ENCODE measurements at regions not wholly inside any gene's neighbourhood (a gene's known extent, or its start where the extent isn't known, plus 50 kb on each side); places are given as distances from the start of the nearest gene placed in this dataset.

DNA sequence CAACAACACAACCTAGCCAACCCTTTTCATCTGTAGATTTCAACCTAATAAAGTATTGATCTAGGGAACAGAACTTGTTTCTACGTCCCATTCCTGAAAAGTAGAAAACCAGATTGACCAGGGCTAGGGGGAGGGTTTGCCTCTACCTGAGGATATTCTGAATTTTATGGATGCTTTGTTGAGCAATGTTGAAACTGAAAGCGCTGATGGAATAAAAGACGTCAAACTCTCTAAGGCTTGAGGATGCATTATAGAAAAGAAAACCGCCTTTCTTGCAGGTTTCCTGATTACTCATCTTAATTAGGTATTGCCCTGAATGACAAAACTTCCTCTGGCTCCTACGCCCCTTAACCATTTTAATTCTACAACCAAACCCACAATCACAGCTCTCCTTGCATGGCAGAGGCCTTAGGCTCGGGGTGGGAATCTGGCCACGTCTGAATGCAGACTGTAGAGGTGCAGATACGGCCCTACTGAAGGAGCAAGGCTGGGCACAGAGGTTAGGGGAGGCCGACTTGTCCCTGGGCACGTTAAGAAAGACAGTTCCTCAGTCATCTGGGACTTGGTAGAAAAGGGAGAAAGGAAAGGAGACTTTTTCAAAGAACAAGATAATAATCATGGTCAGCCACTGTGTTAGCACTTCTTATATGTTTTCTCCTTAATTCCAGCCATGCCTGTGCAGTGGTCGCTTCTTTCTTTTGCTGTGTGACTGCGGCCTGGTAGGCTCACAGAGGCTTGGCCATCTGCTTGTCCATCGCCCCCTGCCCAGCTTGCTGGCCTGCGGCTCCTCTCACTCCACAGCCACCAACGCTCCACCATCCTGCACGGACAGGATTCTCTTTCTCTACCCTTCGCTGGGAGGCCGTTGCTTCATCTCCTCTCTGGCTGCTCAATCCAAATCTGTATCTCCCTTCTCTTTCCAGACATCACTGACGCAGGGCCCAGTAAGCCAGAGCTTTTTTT is 209.5 kb downstream of the VAPA start:
- DNase-seq (ENCODE audit: insufficient read length, low spot score), result no peak
- no peak for FAIRE-seq
- TF ChIP-seq, protein P1, sequence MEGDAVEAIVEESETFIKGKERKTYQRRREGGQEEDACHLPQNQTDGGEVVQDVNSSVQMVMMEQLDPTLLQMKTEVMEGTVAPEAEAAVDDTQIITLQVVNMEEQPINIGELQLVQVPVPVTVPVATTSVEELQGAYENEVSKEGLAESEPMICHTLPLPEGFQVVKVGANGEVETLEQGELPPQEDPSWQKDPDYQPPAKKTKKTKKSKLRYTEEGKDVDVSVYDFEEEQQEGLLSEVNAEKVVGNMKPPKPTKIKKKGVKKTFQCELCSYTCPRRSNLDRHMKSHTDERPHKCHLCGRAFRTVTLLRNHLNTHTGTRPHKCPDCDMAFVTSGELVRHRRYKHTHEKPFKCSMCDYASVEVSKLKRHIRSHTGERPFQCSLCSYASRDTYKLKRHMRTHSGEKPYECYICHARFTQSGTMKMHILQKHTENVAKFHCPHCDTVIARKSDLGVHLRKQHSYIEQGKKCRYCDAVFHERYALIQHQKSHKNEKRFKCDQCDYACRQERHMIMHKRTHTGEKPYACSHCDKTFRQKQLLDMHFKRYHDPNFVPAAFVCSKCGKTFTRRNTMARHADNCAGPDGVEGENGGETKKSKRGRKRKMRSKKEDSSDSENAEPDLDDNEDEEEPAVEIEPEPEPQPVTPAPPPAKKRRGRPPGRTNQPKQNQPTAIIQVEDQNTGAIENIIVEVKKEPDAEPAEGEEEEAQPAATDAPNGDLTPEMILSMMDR (IDR thresholded peaks at IDR 0.05; ENCODE audit: insufficient read depth, missing control alignments), result no peak

DNA sequence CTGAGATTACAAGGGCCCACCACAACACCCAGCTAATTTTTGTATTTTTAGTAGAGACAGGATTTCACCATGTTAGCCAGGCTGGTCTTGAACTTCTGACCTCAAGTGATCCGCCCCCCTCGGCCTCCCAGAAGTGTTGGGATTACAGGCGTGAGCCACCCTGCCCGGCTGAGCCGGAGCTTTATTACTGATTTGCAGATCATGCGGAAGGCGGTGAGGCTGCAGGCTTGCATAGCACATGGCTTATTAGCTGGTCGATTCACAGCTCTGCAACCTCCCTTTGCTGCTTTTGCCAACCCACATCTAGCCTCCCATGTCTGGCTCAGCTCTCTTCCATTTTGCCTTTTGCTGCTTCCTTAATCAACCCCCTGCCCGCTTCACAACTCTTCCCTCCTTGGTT is 210.3 kb downstream of the VAPA start:
- FAIRE-seq, result no peak

DNA sequence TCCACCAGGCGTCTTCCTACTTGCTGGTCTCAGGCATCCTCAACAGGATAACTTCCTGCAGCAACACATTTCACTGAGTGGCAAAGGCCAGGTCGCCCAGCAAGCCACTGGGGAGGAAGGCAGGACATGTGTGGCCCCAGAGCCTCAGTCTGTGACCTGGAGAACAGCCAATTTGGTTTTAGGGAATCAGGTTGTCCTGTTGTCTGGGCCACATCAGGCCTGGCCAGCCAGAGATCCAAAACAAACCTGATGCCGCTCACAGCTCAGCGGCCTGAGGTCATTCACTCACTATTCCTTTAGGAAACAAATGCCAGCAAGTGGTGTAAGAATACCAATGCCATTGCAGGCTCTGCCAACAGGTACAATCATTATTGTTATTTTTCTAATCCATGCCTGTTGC is 210.7 kb downstream of the VAPA start:
- TF ChIP-seq, protein P1 (IDR thresholded peaks at IDR 0.05; ENCODE audit: insufficient read depth, missing control alignments), result no peak
- FAIRE-seq (no peak), DNase-seq (ENCODE audit: insufficient read length, low spot score) (no peak)

More for the DNA sequence above, 210.3 kb downstream of the VAPA start:
- TF ChIP-seq, protein P1 (IDR thresholded peaks at IDR 0.05; ENCODE audit: insufficient read depth, missing control alignments), result no peak
- no peak for DNase-seq (ENCODE audit: insufficient read length, low spot score)

DNA sequence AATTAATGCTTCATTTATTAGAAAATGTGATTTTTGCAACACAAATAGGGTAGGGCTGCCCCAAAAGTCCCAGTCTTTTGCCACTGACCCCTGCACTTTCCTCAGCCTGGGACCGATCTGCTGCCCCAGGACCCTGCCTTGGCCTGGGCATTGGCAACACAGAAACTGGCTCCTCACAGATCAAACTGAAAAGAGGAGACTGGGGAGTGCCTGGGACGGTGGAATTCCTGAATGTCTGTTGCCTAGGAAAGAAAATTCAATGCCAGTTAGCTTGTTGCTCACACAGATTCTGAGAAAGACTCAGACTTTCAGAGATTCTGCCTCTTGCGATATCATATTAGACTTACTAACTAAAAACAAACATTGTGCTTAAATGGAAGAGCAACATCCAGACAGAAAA is 211.2 kb downstream of the VAPA start:
- FAIRE-seq, result no peak
- TF ChIP-seq, protein P1 (IDR thresholded peaks at IDR 0.05; ENCODE audit: insufficient read depth, missing control alignments), result no peak
- DNase-seq (ENCODE audit: insufficient read length, low spot score), result no peak

DNA sequence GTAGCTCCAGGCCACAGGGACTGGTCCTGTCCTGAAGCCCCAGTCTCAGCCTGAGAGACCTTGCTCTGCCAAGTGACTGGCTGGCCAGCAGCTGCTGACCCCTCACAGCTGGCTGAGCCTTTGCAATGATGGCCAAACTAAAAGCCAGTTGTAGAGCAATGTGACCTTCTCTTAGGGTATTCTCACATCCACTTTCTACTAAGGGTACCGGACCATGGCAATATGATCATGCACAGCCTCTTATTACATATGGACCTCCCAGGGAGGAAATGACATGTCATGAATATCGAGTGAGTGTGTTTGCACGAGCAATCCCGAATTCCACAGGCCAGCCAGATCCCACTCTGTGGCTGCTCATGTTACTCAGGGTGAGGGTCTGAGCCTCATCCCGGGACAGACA is 213.9 kb downstream of the VAPA start:
- FAIRE-seq (no peak), DNase-seq (ENCODE audit: insufficient read length, low spot score) (no peak)
- TF ChIP-seq, protein P1 (IDR thresholded peaks at IDR 0.05; ENCODE audit: insufficient read depth, missing control alignments), result no peak

DNA sequence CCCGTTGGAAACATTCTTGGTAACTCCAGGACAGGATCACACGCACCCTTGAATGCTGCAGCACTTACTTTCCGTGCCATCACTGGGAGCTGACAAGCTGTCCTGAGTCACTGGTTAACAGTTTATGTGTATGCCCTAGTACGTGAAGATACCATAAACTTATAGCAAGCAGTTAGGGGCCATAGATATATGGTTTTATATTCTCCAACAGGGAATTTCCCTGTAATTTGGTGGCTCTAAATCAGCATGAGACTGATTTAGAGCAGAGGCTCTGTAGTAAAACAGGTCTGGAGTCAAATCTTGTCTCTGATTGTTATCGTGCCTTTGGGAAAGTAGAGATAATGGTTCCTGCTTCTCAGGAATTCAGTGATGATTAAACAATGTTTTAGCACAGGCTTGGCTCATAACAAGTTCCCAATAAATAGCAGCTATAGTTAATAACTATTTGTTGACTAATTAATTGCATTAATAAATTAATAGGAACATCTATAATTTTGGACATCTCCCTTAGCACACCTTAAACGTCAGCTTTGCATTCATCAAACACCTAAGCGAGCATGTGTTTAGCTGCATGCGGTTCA is 215.2 kb downstream of the VAPA start:
- DNase-seq (ENCODE audit: insufficient read length, low spot score) (no peak), FAIRE-seq (no peak)

More for the DNA sequence above, 215.2 kb downstream of the VAPA start:
- TF ChIP-seq, protein P1 (IDR thresholded peaks at IDR 0.05; ENCODE audit: insufficient read depth, missing control alignments), result no peak

All from D721Med (cell line).